ENCODE measurements at regions not wholly inside any gene's neighbourhood (a gene's known extent, or its start where the extent isn't known, plus 50 kb on each side); places are given as distances from the start of the nearest gene placed in this dataset.

- Mint-ChIP-seq H3K9me3 (no peaks in the 10 kb centered on the region), H3K27me3 (peaks cover 8% of the 10 kb centered on the region), H3K4me3 (no peak overlapping the region), H3K27ac (no peak overlapping the region), H3K36me3 (ENCODE audit: low read depth) (no peaks in the 10 kb centered on the region), H3K4me1 (no peaks in the 10 kb centered on the region)
- DNase-seq: no peak
- CTCF ChIA-PET: no interaction called here
- POLR2A ChIA-PET: no interaction called here
Measured at GRCh38 chr5:1952021-1952420, 69.3 kb upstream of the IRX4 start.

- ChIA-PET CTCF (no interaction called here), POLR2A (no interaction called here)
- no peak overlapping the region for H3K4me3 Mint-ChIP-seq
- H3K27ac Mint-ChIP-seq: no peak overlapping the region
- no peaks in the 10 kb centered on the region for H3K36me3 Mint-ChIP-seq (ENCODE audit: low read depth)
- H3K27me3 Mint-ChIP-seq: peaks cover 9% of the 10 kb centered on the region
- no peak for DNase-seq
- H3K9me3 Mint-ChIP-seq: no peaks in the 10 kb centered on the region
- H3K4me1 Mint-ChIP-seq: no peaks in the 10 kb centered on the region
Measured at GRCh38 chr5:1951165-1951816, 68.6 kb upstream of the IRX4 start.

GRCh38 chr5:1950708-1951103, 68.0 kb upstream of the IRX4 start:
- POLR2A ChIA-PET: no interaction called here
- peaks cover 9% of the 10 kb centered on the region for H3K27me3 Mint-ChIP-seq
- no peaks in the 10 kb centered on the region for H3K36me3 Mint-ChIP-seq (ENCODE audit: low read depth)
- H3K4me1 Mint-ChIP-seq: no peaks in the 10 kb centered on the region
- no peak for DNase-seq
- CTCF ChIA-PET: no interaction called here
- H3K27ac Mint-ChIP-seq: no peak overlapping the region
- H3K9me3 Mint-ChIP-seq: no peaks in the 10 kb centered on the region
- H3K4me3 Mint-ChIP-seq: no peak overlapping the region

GRCh38 chr5:1950096-1950707, 67.5 kb upstream of the IRX4 start:
- ChIA-PET CTCF (no interaction called here), POLR2A (no interaction called here)
- H3K36me3 Mint-ChIP-seq (ENCODE audit: low read depth): no peaks in the 10 kb centered on the region
- DNase-seq: no peak
- no peak overlapping the region for H3K27ac Mint-ChIP-seq
- peaks cover 9% of the 10 kb centered on the region for H3K27me3 Mint-ChIP-seq
- no peak overlapping the region for H3K4me3 Mint-ChIP-seq
- H3K4me1 Mint-ChIP-seq: no peaks in the 10 kb centered on the region
- H3K9me3 Mint-ChIP-seq: no peaks in the 10 kb centered on the region

- DNase-seq: no peak
- POLR2A ChIA-PET: no interaction called here
- Mint-ChIP-seq H3K27me3 (peaks cover 11% of the 10 kb centered on the region), H3K4me1 (no peaks in the 10 kb centered on the region), H3K27ac (no peak overlapping the region), H3K36me3 (ENCODE audit: low read depth) (no peaks in the 10 kb centered on the region), H3K9me3 (no peaks in the 10 kb centered on the region), H3K4me3 (no peak overlapping the region)
- CTCF ChIA-PET: no interaction called here
Measured at GRCh38 chr5:1949253-1949652, 66.5 kb upstream of the IRX4 start.

GRCh38 chr5:1948663-1949191, 66.0 kb upstream of the IRX4 start:
- Mint-ChIP-seq H3K9me3 (no peaks in the 10 kb centered on the region), H3K27ac (no peak overlapping the region), H3K4me1 (no peaks in the 10 kb centered on the region), H3K4me3 (no peak overlapping the region), H3K27me3 (peaks cover 13% of the 10 kb centered on the region), H3K36me3 (ENCODE audit: low read depth) (no peaks in the 10 kb centered on the region)
- ChIA-PET CTCF (no interaction called here), POLR2A (no interaction called here)
- DNase-seq: no peak

GRCh38 chr5:1948111-1948510, 65.4 kb upstream of the IRX4 start:
- H3K27me3 Mint-ChIP-seq: peaks cover 9% of the 10 kb centered on the region
- no peaks in the 10 kb centered on the region for H3K9me3 Mint-ChIP-seq
- H3K36me3 Mint-ChIP-seq (ENCODE audit: low read depth): no peaks in the 10 kb centered on the region
- no peak for DNase-seq
- no peaks in the 10 kb centered on the region for H3K4me1 Mint-ChIP-seq
- no peak overlapping the region for H3K4me3 Mint-ChIP-seq
- POLR2A ChIA-PET: no interaction called here
- CTCF ChIA-PET: no interaction called here
- H3K27ac Mint-ChIP-seq: no peak overlapping the region

GRCh38 chr5:1946776-1947175, 64.1 kb upstream of the IRX4 start:
- Mint-ChIP-seq H3K9me3 (no peaks in the 10 kb centered on the region), H3K27ac (no peak overlapping the region), H3K27me3 (peaks cover 13% of the 10 kb centered on the region), H3K36me3 (ENCODE audit: low read depth) (no peaks in the 10 kb centered on the region), H3K4me1 (no peaks in the 10 kb centered on the region), H3K4me3 (no peak overlapping the region)
- DNase-seq: no peak
- ChIA-PET POLR2A (no interaction called here), CTCF (no interaction called here)

- DNase-seq: no peak
- ChIA-PET CTCF (no interaction called here), POLR2A (no interaction called here)
- no peaks in the 10 kb centered on the region for H3K9me3 Mint-ChIP-seq
- H3K27ac Mint-ChIP-seq: no peak overlapping the region
- H3K27me3 Mint-ChIP-seq: peaks cover 13% of the 10 kb centered on the region
- no peaks in the 10 kb centered on the region for H3K36me3 Mint-ChIP-seq (ENCODE audit: low read depth)
- H3K4me1 Mint-ChIP-seq: no peaks in the 10 kb centered on the region
- no peak overlapping the region for H3K4me3 Mint-ChIP-seq
Measured at GRCh38 chr5:1946122-1946677, 63.5 kb upstream of the IRX4 start.

- Mint-ChIP-seq H3K9me3 (no peaks in the 10 kb centered on the region), H3K4me1 (no peaks in the 10 kb centered on the region), H3K27ac (no peak overlapping the region), H3K27me3 (peaks cover 13% of the 10 kb centered on the region), H3K4me3 (no peak overlapping the region), H3K36me3 (ENCODE audit: low read depth) (no peaks in the 10 kb centered on the region)
- DNase-seq: no peak
- CTCF ChIA-PET: no interaction called here
- POLR2A ChIA-PET: no interaction called here
Measured at GRCh38 chr5:1945606-1946005, 62.9 kb upstream of the IRX4 start.

- Mint-ChIP-seq H3K9me3 (no peaks in the 10 kb centered on the region), H3K4me3 (no peak overlapping the region), H3K27ac (no peak overlapping the region), H3K27me3 (peaks cover 13% of the 10 kb centered on the region), H3K36me3 (ENCODE audit: low read depth) (no peaks in the 10 kb centered on the region), H3K4me1 (no peaks in the 10 kb centered on the region)
- POLR2A ChIA-PET: no interaction called here
- no peak for DNase-seq
- CTCF ChIA-PET: no interaction called here
Measured at GRCh38 chr5:1944408-1944807, 61.7 kb upstream of the IRX4 start.

GRCh38 chr5:1943481-1943880, 60.8 kb upstream of the IRX4 start:
- no peak overlapping the region for H3K27ac Mint-ChIP-seq
- no peaks in the 10 kb centered on the region for H3K36me3 Mint-ChIP-seq (ENCODE audit: low read depth)
- CTCF ChIA-PET: no interaction called here
- no peak overlapping the region for H3K4me3 Mint-ChIP-seq
- DNase-seq: no peak
- H3K4me1 Mint-ChIP-seq: no peaks in the 10 kb centered on the region
- H3K9me3 Mint-ChIP-seq: no peaks in the 10 kb centered on the region
- peaks cover 13% of the 10 kb centered on the region for H3K27me3 Mint-ChIP-seq
- POLR2A ChIA-PET: no interaction called here

- CTCF ChIA-PET: no interaction called here
- no peaks in the 10 kb centered on the region for H3K36me3 Mint-ChIP-seq (ENCODE audit: low read depth)
Measured at GRCh38 chr5:1942630-1943029, 59.9 kb upstream of the IRX4 start.

GRCh38 chr5:1942158-1942557, 59.4 kb upstream of the IRX4 start:
- H3K4me1 Mint-ChIP-seq: no peaks in the 10 kb centered on the region
- H3K9me3 Mint-ChIP-seq: no peaks in the 10 kb centered on the region
- ChIA-PET CTCF (no interaction called here), POLR2A (no interaction called here)
- H3K27me3 Mint-ChIP-seq: peaks cover 13% of the 10 kb centered on the region
- no peak overlapping the region for H3K27ac Mint-ChIP-seq
- no peaks in the 10 kb centered on the region for H3K36me3 Mint-ChIP-seq (ENCODE audit: low read depth)
- DNase-seq: no peak
- H3K4me3 Mint-ChIP-seq: no peak overlapping the region

More at GRCh38 chr5:1942630-1943029, 59.9 kb upstream of the IRX4 start:
- DNase-seq: no peak
- POLR2A ChIA-PET: no interaction called here
- Mint-ChIP-seq H3K9me3 (no peaks in the 10 kb centered on the region), H3K4me1 (no peaks in the 10 kb centered on the region), H3K27ac (no peak overlapping the region), H3K27me3 (peaks cover 13% of the 10 kb centered on the region), H3K4me3 (no peak overlapping the region)
